A673 (cell line): ENCODE measurements at regions not wholly inside any gene's neighbourhood (a gene's known extent, or its start where the extent isn't known, plus 50 kb on each side); places are given as distances from the start of the nearest gene placed in this dataset.

Experiments
- BruUV-seq: library from RNA; stranded (reverse); fragments of 400-500 nt; replicated peaks from 2 replicates; lab custom pipeline; 2021; lab: Mats Ljungman, UMichigan
- CTCF ChIA-PET: fragments of 300-600 bp; sonication (Branson Sonifier 250); formaldehyde crosslinking; loops from one replicate; lab custom pipeline; 2022; ENCODE audit warnings: antibody characterized with exemption; lab: Charles Lee
- POLR2A ChIA-PET: fragments of 300-600 bp; sonication (Branson Sonifier 250); formaldehyde crosslinking; loops from one replicate; lab custom pipeline; 2022; ENCODE audit warnings: antibody characterized with exemption; ENCODE audit not compliant: low non-redundant PET; lab: Charles Lee
- DNase-seq: peaks from one replicate; pipeline ENCODE4 v3.0.0-alpha.2; 2015; ENCODE audit warnings: low spot score
- H3K27ac ChIP-seq: fragments of 200-600 bp; sonication (generic); 2 replicates; pipeline ENCODE4 v1.5.1; 2016; ENCODE audit warnings: mixed run types, low read depth, mild to moderate bottlenecking, mixed read lengths, antibody characterized with exemption, low read length; ENCODE audit not compliant: poor library complexity, severe bottlenecking
- H3K27me3 ChIP-seq: fragments of 200-600 bp; sonication (generic); replicated peaks from 2 replicates; pipeline ENCODE4 v1.6.1; 2017; ENCODE audit warnings: mixed run types, low read depth, mild to moderate bottlenecking, mixed read lengths, antibody characterized with exemption, low read length; ENCODE audit not compliant: insufficient read depth, poor library complexity
- H3K36me3 ChIP-seq: fragments of 200-600 bp; sonication (generic); 2 replicates; pipeline ENCODE4 v1.6.1; 2016; ENCODE audit warnings: mixed run types, mild to moderate bottlenecking, mixed read lengths, antibody characterized with exemption, low read length; ENCODE audit not compliant: insufficient read depth, poor library complexity, severe bottlenecking
- H3K4me1 ChIP-seq: fragments of 200-600 bp; sonication (generic); 2 replicates; pipeline ENCODE4 v1.6.1; 2017; ENCODE audit warnings: mixed run types, mild to moderate bottlenecking, mixed read lengths, antibody characterized with exemption, low read length; ENCODE audit not compliant: insufficient read depth, poor library complexity, severe bottlenecking
- H3K4me3 ChIP-seq: fragments of 200-600 bp; sonication (generic); 2 replicates; pipeline ENCODE4 v1.5.1; 2016; ENCODE audit warnings: low read depth, mixed run types, mild to moderate bottlenecking, mixed read lengths, low read length; ENCODE audit not compliant: poor library complexity, severe bottlenecking
- H3K9me3 ChIP-seq: fragments of 200-600 bp; sonication (generic); 2 replicates; pipeline ENCODE4 v1.6.1; 2016; ENCODE audit warnings: mixed run types, low read depth, mild to moderate bottlenecking, mixed read lengths, antibody characterized with exemption, low read length; ENCODE audit not compliant: poor library complexity, severe bottlenecking
- CTCF ChIP-seq: fragments of 300-800, 200-600 bp; sonication (generic); conservative IDR thresholded peaks from 2 replicates; pipeline ENCODE4 v1.5.1; 2017; ENCODE audit warnings: low read depth, mild to moderate bottlenecking, antibody characterized with exemption, low read length, moderate library complexity, mixed read lengths
- EZH2 ChIP-seq: fragments of 200-600 bp; sonication (generic); IDR thresholded peaks from 2 replicates; pipeline ENCODE4 v1.6.1; 2017; ENCODE audit warnings: borderline replicate concordance, low read depth, mild to moderate bottlenecking, mixed read lengths, antibody characterized with exemption, low read length; ENCODE audit not compliant: poor library complexity, severe bottlenecking
- intact Hi-C: fragments of 100-400 bp; cut with micrococcal nuclease; formaldehyde crosslinking; loops from one replicate; pipeline ENCODE4 v1.10.0; 2022; ENCODE audit not compliant: unreplicated experiment

GRCh38 chr4:73685052-73685451 is 55.3 kb upstream of the CXCL8 start:
- no peak for DNase-seq
- no peaks in the 10 kb centered on the region for H3K9me3 ChIP-seq
- H3K36me3 ChIP-seq, result no peaks in the 10 kb centered on the region
- H3K27ac ChIP-seq, result no peak overlapping the region
- no TSS peak for BruUV-seq
- H3K4me3 ChIP-seq, result no peak overlapping the region
- TF ChIP-seq EZH2 (no peak), CTCF (no peak)
- no peaks in the 10 kb centered on the region for H3K27me3 ChIP-seq
- ChIA-PET CTCF (no interaction called here), POLR2A (no interaction called here)
- H3K4me1 ChIP-seq, result no peaks in the 10 kb centered on the region
- intact Hi-C loops, result no loop called here

GRCh38 chr4:73687421-73687820 is 52.9 kb upstream of the CXCL8 start:
- Histone ChIP-seq H3K36me3 (no peaks in the 10 kb centered on the region), H3K9me3 (no peaks in the 10 kb centered on the region), H3K4me3 (no peak overlapping the region), H3K27ac (no peak overlapping the region), H3K27me3 (no peaks in the 10 kb centered on the region), H3K4me1 (no peaks in the 10 kb centered on the region)
- POLR2A ChIA-PET, result no interaction called here
- CTCF ChIA-PET, result no interaction called here
- intact Hi-C loops, result no loop called here
- no peak for DNase-seq
- no TSS peak for BruUV-seq
- no peak for TF ChIP-seq CTCF
- no peak for TF ChIP-seq EZH2

- Histone ChIP-seq H3K9me3 (no peaks in the 10 kb centered on the region), H3K4me1 (peaks cover 3% of the 10 kb centered on the region), H3K27me3 (no peaks in the 10 kb centered on the region), H3K4me3 (no peak overlapping the region), H3K27ac (no peak overlapping the region), H3K36me3 (no peaks in the 10 kb centered on the region)
- TF ChIP-seq EZH2 (no peak), CTCF (no peak)
- POLR2A ChIA-PET, result no interaction called here
- no peak for DNase-seq
- intact Hi-C loops, result no loop called here
- BruUV-seq, result no TSS peak
- CTCF ChIA-PET, result no interaction called here
Observed at GRCh38 chr4:73690051-73690738, 50.2 kb upstream of the CXCL8 start.
